COLO668 (cell line): ENCODE measurements at regions not wholly inside any gene's neighbourhood (a gene's known extent, or its start where the extent isn't known, plus 50 kb on each side); places are given as distances from the start of the nearest gene placed in this dataset.
"Not testable (repeated sequence)": the region's sequence is repeated elsewhere in the genome, so short reads cannot be mapped to it uniquely, and the experiment has no call there.

Experiments used
- DNase-seq: peaks from one replicate; lab custom pipeline; 2025; ENCODE audit not compliant: unreplicated experiment; lab: John Stamatoyannopoulos, UW

- DNase-seq: not testable (repeated sequence)
Measured at GRCh38 chr4:131883181-131883580, 1265.9 kb upstream of the PCDH10 start.

- not testable (repeated sequence) for DNase-seq
Measured at GRCh38 chr4:131925662-131926061, 1223.4 kb upstream of the PCDH10 start.

- DNase-seq: not testable (repeated sequence)
Measured at GRCh38 chr4:131967646-131968045, 1181.4 kb upstream of the PCDH10 start.

GRCh38 chr4:131974730-131975129 is 1174.4 kb upstream of the PCDH10 start:
- DNase-seq: no peak

GRCh38 chr4:131975276-131976132 is 1173.6 kb upstream of the PCDH10 start:
- not testable (repeated sequence) for DNase-seq

- DNase-seq: not testable (repeated sequence)
Measured at GRCh38 chr4:131976133-131977002, 1172.7 kb upstream of the PCDH10 start.

GRCh38 chr4:131978120-131978519 is 1171.0 kb upstream of the PCDH10 start:
- no peak for DNase-seq

- no peak for DNase-seq
Measured at GRCh38 chr4:131989576-131989975, 1159.5 kb upstream of the PCDH10 start.

- no peak for DNase-seq
Measured at GRCh38 chr4:132001542-132001941, 1147.6 kb upstream of the PCDH10 start.

- DNase-seq: no peak
Measured at GRCh38 chr4:132003593-132003992, 1145.5 kb upstream of the PCDH10 start.

- DNase-seq: no peak
Measured at GRCh38 chr4:132015321-132015720, 1133.8 kb upstream of the PCDH10 start.

GRCh38 chr4:132016703-132017350 is 1132.3 kb upstream of the PCDH10 start:
- DNase-seq: no peak

GRCh38 chr4:132026166-132026565 is 1122.9 kb upstream of the PCDH10 start:
- DNase-seq: no peak

GRCh38 chr4:132026816-132027215 is 1122.3 kb upstream of the PCDH10 start:
- no peak for DNase-seq

- DNase-seq: no peak
Measured at GRCh38 chr4:132056496-132056895, 1092.6 kb upstream of the PCDH10 start.

- DNase-seq: no peak
Measured at GRCh38 chr4:132059227-132059626, 1089.9 kb upstream of the PCDH10 start.

- DNase-seq: no peak
Measured at GRCh38 chr4:132062611-132063239, 1086.4 kb upstream of the PCDH10 start.

- no peak for DNase-seq
Measured at GRCh38 chr4:132063829-132064228, 1085.3 kb upstream of the PCDH10 start.

- no peak for DNase-seq
Measured at GRCh38 chr4:132065940-132066495, 1083.1 kb upstream of the PCDH10 start.

- no peak for DNase-seq
Measured at GRCh38 chr4:132071815-132072214, 1077.3 kb upstream of the PCDH10 start.

GRCh38 chr4:132076829-132077228 is 1072.3 kb upstream of the PCDH10 start:
- DNase-seq: no peak
